ENCODE measurements at regions not wholly inside any gene's neighbourhood (a gene's known extent, or its start where the extent isn't known, plus 50 kb on each side); places are given as distances from the start of the nearest gene placed in this dataset.

DNA sequence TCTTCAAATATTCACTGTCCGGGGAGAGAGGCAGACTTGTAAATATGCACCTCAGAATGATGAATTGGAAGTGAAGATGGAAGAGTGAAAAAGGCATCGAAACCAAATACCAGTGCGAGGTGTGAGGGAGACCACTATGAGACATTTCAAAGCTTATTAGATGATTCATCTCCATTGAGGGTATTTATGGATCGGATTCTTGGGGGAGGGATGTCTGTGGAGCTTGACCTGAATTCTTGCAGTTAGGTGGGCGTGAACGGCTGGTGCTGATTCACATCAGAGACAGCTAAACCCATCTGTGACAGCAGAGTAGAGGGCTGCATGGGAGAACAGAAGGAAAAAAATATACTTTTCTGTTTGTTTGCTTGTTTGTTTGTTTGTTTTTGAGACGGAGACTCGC lies 677.2 kb downstream of the AACS start:
- Histone ChIP-seq H3K4me2 (no peak overlapping the region), H3K27me3 (no peaks in the 10 kb centered on the region), H3K27ac (no peak overlapping the region), H3K36me3 (no peaks in the 10 kb centered on the region), H3K4me1 (no peaks in the 10 kb centered on the region), H2AFZ (replicated peaks) (no peak overlapping the region), H4K20me1 (ENCODE audit: low read depth) (no peaks in the 10 kb centered on the region), H3K4me3 (no peak overlapping the region), H3F3A (ENCODE audit: low read depth) (no peaks in the 10 kb centered on the region), H3K9me3 (ENCODE audit: low read depth) (no peaks in the 10 kb centered on the region), H3K9ac (no peak overlapping the region), H3K79me2 (ENCODE audit: low read depth) (no peaks in the 10 kb centered on the region)
- Mint-ChIP-seq H3K27me3 (ENCODE audit: insufficient read depth, low read depth) (no peaks in the 10 kb centered on the region), H3K36me3 (no peaks in the 10 kb centered on the region), H3K9me3 (peaks cover 4% of the 10 kb centered on the region), H3K4me3 (no peak overlapping the region), H3K4me1 (no peaks in the 10 kb centered on the region), H3K27ac (no peak overlapping the region)
- no peak for TF ChIP-seq EZH2phosphoT487 (IDR thresholded peaks at IDR 0.05)
- TF ChIP-seq CTCF (IDR thresholded peaks at IDR 0.05), result no peak
- no peak for TF ChIP-seq EZH2 (IDR thresholded peaks at IDR 0.05)
- no peak for DNase-seq (ENCODE audit: low spot score)

- no peak overlapping the region for H3K9ac ChIP-seq
- no peak overlapping the region for H3K27ac Mint-ChIP-seq
- no peaks in the 10 kb centered on the region for H3F3A ChIP-seq (ENCODE audit: low read depth)
- no peaks in the 10 kb centered on the region for H3K4me1 Mint-ChIP-seq
- no peaks in the 10 kb centered on the region for H3K27me3 Mint-ChIP-seq (ENCODE audit: insufficient read depth, low read depth)
- no peak overlapping the region for H2AFZ ChIP-seq (replicated peaks)
- TF ChIP-seq EZH2phosphoT487 (IDR thresholded peaks at IDR 0.05) (no peak), CTCF (IDR thresholded peaks at IDR 0.05) (no peak), EZH2 (IDR thresholded peaks at IDR 0.05) (no peak)
- no peaks in the 10 kb centered on the region for H3K36me3 Mint-ChIP-seq
- H3K4me1 ChIP-seq, result no peaks in the 10 kb centered on the region
- no peaks in the 10 kb centered on the region for H3K9me3 ChIP-seq (ENCODE audit: low read depth)
- no peak for DNase-seq (ENCODE audit: low spot score)
- H3K4me3 ChIP-seq, result no peak overlapping the region
- no peaks in the 10 kb centered on the region for H3K36me3 ChIP-seq
- H3K4me3 Mint-ChIP-seq, result no peak overlapping the region
- no peaks in the 10 kb centered on the region for H3K79me2 ChIP-seq (ENCODE audit: low read depth)
- no peaks in the 10 kb centered on the region for H4K20me1 ChIP-seq (ENCODE audit: low read depth)
- H3K27ac ChIP-seq, result no peak overlapping the region
- H3K9me3 Mint-ChIP-seq, result peaks cover 7% of the 10 kb centered on the region
- H3K27me3 ChIP-seq, result no peaks in the 10 kb centered on the region
- H3K4me2 ChIP-seq, result no peak overlapping the region
Measured at GRCh38 chr12:125744201-125744600, 679.0 kb downstream of the AACS start.

GRCh38 chr12:125755512-125755911 lies 690.3 kb downstream of the AACS start:
- Mint-ChIP-seq H3K27ac (no peak overlapping the region), H3K4me3 (no peak overlapping the region), H3K27me3 (ENCODE audit: insufficient read depth, low read depth) (peaks cover 4% of the 10 kb centered on the region), H3K4me1 (no peaks in the 10 kb centered on the region), H3K9me3 (no peaks in the 10 kb centered on the region), H3K36me3 (no peaks in the 10 kb centered on the region)
- no peak overlapping the region for H3K4me2 ChIP-seq
- no peak overlapping the region for H3K27ac ChIP-seq
- H4K20me1 ChIP-seq (ENCODE audit: low read depth), result no peaks in the 10 kb centered on the region
- no peaks in the 10 kb centered on the region for H3K4me1 ChIP-seq
- H3K9ac ChIP-seq, result no peak overlapping the region
- no peak overlapping the region for H2AFZ ChIP-seq (replicated peaks)
- H3K4me3 ChIP-seq, result no peak overlapping the region
- H3F3A ChIP-seq (ENCODE audit: low read depth), result no peaks in the 10 kb centered on the region
- no peaks in the 10 kb centered on the region for H3K9me3 ChIP-seq (ENCODE audit: low read depth)
- H3K79me2 ChIP-seq (ENCODE audit: low read depth), result no peaks in the 10 kb centered on the region
- H3K27me3 ChIP-seq, result no peaks in the 10 kb centered on the region
- no peak for DNase-seq (ENCODE audit: low spot score)
- H3K36me3 ChIP-seq, result no peaks in the 10 kb centered on the region
- TF ChIP-seq CTCF (IDR thresholded peaks at IDR 0.05) (peak; percentile 24), EZH2 (IDR thresholded peaks at IDR 0.05) (no peak)

DNA sequence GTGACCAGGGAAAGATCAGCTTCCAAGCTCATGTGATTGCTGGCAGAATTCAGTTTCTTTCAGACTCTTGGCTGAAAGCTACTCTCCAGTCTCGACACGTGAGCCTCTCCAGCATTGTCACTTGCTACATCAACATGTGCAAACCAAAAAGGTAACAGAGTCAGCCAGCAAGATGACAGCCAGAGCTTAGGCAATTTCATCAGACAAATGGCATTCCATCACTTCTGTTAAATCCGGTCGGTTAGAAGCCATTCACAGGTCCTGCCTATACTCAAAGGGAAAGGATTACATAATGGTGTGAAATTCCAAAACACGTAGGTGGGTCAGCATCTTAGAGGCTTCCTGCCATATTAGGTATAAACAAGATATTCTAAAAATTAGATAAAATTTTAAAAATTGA lies 700.9 kb downstream of the AACS start:
- Histone ChIP-seq H3K4me3 (no peak overlapping the region), H3K9me3 (ENCODE audit: low read depth) (no peaks in the 10 kb centered on the region), H3K4me2 (no peak overlapping the region), H3K36me3 (no peaks in the 10 kb centered on the region), H3K9ac (no peak overlapping the region), H4K20me1 (ENCODE audit: low read depth) (no peaks in the 10 kb centered on the region), H3K27me3 (no peaks in the 10 kb centered on the region), H3K27ac (no peak overlapping the region), H3F3A (ENCODE audit: low read depth) (no peaks in the 10 kb centered on the region), H3K79me2 (ENCODE audit: low read depth) (no peaks in the 10 kb centered on the region), H2AFZ (replicated peaks) (no peak overlapping the region), H3K4me1 (no peaks in the 10 kb centered on the region)
- H3K9me3 Mint-ChIP-seq, result no peaks in the 10 kb centered on the region
- H3K27me3 Mint-ChIP-seq (ENCODE audit: insufficient read depth, low read depth), result no peaks in the 10 kb centered on the region
- TF ChIP-seq EZH2 (IDR thresholded peaks at IDR 0.05), result no peak
- no peak for TF ChIP-seq CTCF (IDR thresholded peaks at IDR 0.05)
- no peak for TF ChIP-seq EZH2phosphoT487 (IDR thresholded peaks at IDR 0.05)
- no peak overlapping the region for H3K4me3 Mint-ChIP-seq
- no peak for DNase-seq (ENCODE audit: low spot score)
- no peaks in the 10 kb centered on the region for H3K4me1 Mint-ChIP-seq
- H3K36me3 Mint-ChIP-seq, result no peaks in the 10 kb centered on the region
- H3K27ac Mint-ChIP-seq, result no peak overlapping the region
